HG02763 (cell line): ENCODE measurements at regions not wholly inside any gene's neighbourhood (a gene's known extent, or its start where the extent isn't known, plus 50 kb on each side); places are given as distances from the start of the nearest gene placed in this dataset.
"Not testable (repeated sequence)": the region's sequence is repeated elsewhere in the genome, so short reads cannot be mapped to it uniquely, and the experiment has no call there.

Source experiments
- ATAC-seq: cut with Tn5 transposase; IDR thresholded peaks from one replicate; pipeline ENCODE4 v1.9.1; 2021; ENCODE audit warnings: mild to moderate bottlenecking, moderate library complexity; ENCODE audit not compliant: unreplicated experiment

DNA sequence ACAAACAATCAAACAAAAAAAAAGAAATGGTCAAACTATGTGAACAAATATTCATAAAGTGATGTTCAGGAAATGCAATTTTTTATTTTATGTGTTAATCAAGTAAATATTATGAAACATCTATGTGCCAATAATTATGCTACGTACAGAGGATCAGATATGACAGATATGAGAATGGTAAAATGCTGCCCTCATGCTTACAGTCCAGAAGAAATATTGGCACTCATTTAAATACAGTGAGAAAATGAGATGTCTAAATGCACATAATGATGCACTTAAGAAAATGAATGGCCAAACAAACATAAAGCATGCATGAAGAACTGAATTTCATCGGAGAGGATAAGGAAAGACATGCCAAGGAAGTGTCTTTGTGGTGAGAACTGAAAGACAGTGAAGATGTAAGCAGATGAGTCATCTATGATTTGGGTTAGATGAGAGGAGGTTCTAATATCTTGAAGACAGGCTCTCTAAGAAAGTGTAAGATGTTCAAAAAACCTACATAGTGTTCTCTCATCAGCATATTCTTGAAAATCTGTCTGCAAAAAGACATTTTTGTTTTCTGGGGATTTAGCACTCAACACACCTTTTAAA lies 1231.1 kb upstream of the ACO1 start:
- ATAC-seq = peak; percentile 70

GRCh38 chr9:31166516-31166915 lies 1217.9 kb upstream of the ACO1 start:
- no peak for ATAC-seq

- no peak for ATAC-seq
Measured at GRCh38 chr9:31168161-31168560, 1216.3 kb upstream of the ACO1 start.

DNA sequence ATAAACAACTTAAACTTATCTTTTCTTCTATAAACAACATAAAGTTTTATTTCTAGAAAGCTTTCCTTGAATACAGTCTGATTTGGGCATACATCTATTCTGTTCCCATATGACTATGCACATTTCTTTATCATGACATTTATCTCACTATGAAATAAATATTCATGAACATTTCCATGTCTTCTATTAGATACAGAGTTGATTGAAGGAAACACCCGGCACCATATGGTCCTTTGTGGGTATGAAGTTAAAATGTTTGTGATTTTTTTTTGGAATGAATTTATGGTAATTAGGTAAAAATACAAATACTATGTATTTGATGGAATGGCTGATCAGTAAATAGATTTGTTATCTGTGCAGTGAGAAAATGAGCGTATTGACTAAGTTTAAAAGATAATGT lies 1209.8 kb upstream of the ACO1 start:
- no peak for ATAC-seq

DNA sequence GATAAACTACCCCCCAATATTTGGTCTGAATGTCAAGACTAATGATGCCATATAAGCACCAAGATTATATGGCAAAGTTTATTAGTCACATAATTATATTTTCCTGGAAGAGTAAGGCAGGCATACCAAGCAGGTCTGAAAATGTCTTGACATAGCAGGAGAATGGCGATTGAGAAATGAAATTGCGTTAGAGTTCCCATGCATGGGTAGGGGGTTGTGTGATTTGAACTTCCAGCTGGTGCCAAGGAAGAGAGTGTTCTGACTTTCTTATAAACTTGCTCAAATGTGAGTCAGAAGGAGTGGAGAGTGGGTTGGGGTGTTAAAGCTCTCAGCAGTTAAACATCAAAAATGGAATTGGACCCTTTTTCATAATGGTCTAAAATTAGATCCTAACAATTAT lies 1200.6 kb upstream of the ACO1 start:
- ATAC-seq = no peak

DNA sequence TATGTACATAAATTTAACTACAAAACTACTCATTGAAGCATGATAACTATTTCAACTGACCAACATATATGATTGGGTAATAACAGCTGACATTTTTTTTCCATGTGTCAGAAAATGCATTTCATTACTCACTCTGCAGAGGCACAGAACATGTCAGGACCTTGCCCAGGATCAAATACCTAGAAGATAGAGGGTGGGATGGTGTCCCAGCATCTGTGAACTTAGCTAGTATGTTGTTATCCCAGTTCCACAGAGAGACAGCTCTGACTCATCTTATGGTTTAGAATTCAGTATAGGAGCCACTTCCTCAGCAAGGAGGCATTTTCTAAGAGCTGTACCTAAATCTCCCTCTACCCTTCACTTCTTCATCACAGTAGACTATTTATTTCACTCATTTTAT lies 1198.6 kb upstream of the ACO1 start:
- no peak for ATAC-seq

DNA sequence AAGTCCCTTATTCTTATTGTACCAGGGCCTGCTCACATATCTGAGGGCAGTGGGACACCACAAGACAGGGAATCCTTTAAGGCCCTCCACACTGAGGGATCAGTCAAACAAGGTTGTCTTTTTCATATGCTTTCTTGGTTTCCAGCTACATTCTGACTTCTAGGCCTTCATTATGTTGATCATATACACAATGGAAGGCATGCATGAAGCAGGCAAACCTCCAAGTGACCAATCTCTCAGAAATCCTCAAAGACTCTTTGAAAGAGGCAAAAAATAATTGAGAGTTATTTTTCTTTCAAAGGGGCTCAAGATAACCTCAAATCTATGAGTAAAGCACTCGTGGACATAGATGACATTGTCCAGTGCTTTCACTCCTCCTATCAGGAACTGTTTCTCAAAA lies 1195.9 kb upstream of the ACO1 start:
- no peak for ATAC-seq

GRCh38 chr9:31210978-31211570 lies 1173.4 kb upstream of the ACO1 start:
- no peak for ATAC-seq

- not testable (repeated sequence) for ATAC-seq
Measured at GRCh38 chr9:31229976-31230375, 1154.5 kb upstream of the ACO1 start.

DNA sequence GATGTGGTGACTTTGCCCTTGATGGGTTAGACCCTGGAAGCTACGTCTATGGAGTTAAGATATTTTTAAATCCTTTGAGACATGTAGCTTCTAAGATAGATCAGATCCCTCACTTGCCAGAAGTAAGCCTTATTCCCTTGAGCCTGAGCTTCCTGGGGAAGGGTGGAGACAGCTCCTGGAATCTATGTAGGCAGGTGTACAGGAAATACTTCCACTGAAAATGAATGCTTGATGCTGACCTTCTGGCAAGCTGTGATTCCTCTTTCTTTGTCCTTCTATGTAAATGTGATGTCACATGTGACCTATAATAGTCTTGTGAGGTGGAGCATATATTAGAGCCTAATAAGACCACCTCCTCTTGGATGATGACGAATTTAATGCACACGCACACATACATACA lies 1152.0 kb upstream of the ACO1 start:
- no peak for ATAC-seq

DNA sequence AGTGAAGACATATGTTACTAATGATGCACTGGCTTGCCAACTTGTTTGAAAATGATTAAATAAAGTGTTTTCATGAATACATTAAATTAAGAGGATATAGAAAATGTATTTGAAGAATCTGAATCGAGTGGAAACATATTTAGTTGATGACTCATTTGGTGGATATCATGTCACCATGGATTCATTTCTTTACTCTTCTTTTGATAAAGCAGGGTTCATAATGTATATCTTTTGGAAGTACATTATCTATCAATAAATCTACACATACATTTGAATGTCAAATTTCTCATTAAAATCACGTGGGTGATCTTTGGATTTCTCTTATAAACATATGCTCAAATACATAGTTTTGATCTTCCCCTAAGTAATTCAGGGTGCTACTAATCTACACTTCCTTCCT lies 1148.1 kb upstream of the ACO1 start:
- ATAC-seq = no peak

DNA sequence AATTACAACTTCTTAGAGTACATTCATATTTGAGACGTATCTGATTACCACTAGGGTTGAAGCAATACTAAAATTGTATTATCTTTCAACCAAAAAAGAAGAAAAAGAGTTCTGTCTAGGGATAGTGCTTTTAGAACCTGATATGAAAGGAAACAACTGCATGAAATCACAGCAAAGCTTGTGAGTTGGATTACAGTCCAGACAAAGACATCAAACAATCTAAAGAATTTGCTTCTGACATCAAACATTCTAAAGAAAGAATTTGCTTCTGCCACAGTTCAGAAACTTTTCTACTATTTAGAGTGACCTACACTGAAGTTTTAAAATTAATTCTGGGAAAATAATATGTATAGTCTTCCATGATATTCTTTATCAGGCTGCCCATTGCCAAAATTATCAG lies 1141.1 kb upstream of the ACO1 start:
- ATAC-seq = no peak

GRCh38 chr9:31248156-31248555 lies 1136.3 kb upstream of the ACO1 start:
- ATAC-seq = no peak

DNA sequence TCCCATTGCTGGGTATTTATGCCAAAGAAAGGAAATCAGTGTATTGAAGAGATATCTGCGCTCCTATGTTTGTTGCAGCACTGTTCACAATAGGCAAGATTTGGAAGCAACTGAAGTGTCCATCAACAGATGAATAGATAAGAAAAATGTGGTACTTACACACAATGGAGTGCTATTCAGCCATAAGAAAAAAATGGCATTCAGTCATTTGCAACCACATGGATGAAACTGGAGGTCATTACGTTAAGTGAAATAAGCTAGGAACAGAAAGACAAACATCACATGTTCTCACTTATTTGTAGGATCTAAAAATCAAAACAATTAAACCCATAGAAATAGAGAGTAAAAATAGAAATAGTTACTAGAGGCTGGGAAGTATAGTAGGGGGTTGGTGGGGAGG lies 1133.1 kb upstream of the ACO1 start:
- ATAC-seq = no peak

GRCh38 chr9:31253800-31254762 lies 1130.4 kb upstream of the ACO1 start:
- no peak for ATAC-seq

DNA sequence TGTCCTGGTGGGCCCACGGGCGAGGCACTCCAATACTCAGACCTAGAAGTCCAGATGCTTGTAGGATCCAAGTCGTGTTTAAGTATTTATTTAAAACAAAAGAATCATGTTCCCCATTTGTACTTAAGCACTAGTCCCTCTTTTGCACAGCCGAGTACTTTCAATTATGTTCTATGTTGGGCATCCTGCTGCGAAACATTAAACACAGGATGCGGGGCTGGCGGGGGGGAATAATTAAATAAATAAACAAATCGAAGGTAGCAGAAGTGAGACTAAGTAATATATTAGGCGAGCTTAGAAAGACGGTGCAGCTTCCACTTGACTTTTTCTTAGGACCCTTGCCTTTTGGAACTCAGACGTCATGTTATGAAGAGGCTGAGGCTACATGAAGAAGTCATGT lies 1129.2 kb upstream of the ACO1 start:
- no peak for ATAC-seq

GRCh38 chr9:31259824-31260223 lies 1124.6 kb upstream of the ACO1 start:
- ATAC-seq = no peak

DNA sequence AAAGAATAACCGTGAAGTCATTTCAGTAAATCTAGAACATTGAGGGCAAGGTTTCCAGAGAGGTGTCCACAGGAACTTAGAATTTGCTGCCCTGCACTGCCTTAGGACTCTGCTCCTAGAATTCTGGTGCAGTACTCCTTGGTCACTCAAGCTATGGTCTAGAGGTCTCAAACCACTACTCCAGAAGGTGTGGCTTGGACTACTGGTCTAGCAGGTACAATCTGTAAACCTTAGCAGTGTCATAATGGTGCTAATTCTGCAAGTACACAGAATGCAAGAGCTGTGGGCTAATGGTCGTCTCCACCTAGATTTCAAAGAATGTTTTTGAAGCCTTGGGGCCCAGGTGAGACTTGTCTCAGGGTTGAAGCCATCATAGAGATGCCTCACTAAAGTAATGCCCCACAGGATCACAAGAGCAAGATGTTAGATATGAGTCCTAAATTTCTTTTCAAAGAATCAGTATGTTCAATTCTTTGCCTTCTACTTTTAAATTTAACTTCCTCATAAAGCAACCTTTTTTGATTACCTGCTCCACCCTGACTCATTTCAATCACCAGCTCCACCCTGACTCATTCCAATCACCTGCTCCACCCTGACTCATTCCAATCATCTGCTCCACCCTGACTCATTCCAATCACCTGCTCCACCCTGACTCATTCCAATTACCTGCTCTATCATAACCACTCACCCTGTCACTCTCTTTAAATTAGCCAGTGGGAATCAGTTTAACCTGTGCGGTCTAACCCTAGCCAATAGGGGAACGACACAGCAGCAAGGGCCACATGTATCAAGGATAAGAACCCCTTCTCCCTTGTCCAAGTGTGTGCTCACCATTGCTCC lies 1111.8 kb upstream of the ACO1 start:
- no peak for ATAC-seq

DNA sequence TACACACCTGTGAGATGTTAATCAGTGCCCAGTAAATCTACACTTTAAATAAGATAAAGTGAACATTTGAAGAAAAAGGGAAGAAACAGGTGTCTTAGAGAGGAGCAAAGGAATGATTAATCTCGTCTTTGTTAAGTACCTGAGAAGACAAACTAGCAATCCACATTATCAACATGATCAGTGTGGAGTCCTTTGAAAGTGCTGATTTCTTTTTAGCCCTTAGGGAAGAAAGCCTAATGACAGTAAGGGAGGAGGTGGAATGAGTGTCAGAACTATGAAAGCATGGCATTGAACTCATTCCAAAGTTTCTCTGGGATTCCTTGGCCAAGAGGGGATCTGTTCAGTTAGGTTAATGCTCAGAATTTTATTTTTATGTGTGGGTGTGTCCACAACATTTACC lies 1109.0 kb upstream of the ACO1 start:
- no peak for ATAC-seq

- no peak for ATAC-seq
Measured at GRCh38 chr9:31290731-31291130, 1093.7 kb upstream of the ACO1 start.
